Testis (tissue), 2 donors: ENCODE measurements at regions not wholly inside any gene's neighbourhood (a gene's known extent, or its start where the extent isn't known, plus 50 kb on each side); places are given as distances from the start of the nearest gene placed in this dataset.

Experiments
- DNase-seq: peaks from one replicate; pipeline ENCODE4 v3.0.0-alpha.2; 2019
- H3K27ac ChIP-seq, 2 donors: fragments of 200-600 bp; sonication (generic); one replicate each; pipeline ENCODE4 v1.5.1; 2019
- H3K27me3 ChIP-seq: fragments of 200-600 bp; sonication (generic); one replicate; pipeline ENCODE4 v1.5.1; 2019
- H3K36me3 ChIP-seq: fragments of 200-600 bp; sonication (generic); one replicate; pipeline ENCODE4 v1.5.1; 2017; ENCODE audit warnings: low read depth; ENCODE audit errors: missing control alignments
- H3K4me1 ChIP-seq: fragments of 200-600 bp; sonication (generic); one replicate; pipeline ENCODE4 v1.5.1; 2019
- H3K4me3 ChIP-seq, 2 donors: fragments of 200-600 bp; sonication (generic); one replicate each; pipeline ENCODE4 v1.5.1; 2017 to 2019
- H3K9me3 ChIP-seq: fragments of 200-600 bp; sonication (generic); one replicate; pipeline ENCODE4 v1.5.1; 2017
- CTCF ChIP-seq, 3 experiments: fragments of 450-650 bp in 2 of 3; fragments of 200-600 bp in 1 of 3; sonication (generic) in 1 of 3; IDR thresholded peaks; one replicate each; pipeline ENCODE4 v1.5.1; 2016 to 2019; ENCODE audit warnings: antibody characterized with exemption in 3 of 3, mild to moderate bottlenecking in 2 of 3, moderate library complexity in 1 of 3
- POLR2A ChIP-seq: fragments of 450-650 bp; IDR thresholded peaks from one replicate; pipeline ENCODE4 v1.6.1; 2017; ENCODE audit warnings: antibody characterized with exemption, mild to moderate bottlenecking, moderate library complexity
- WGBS, 2 donors: methylation state at CpG; one replicate each; pipeline ENCODE4 v1.1.5; 2018; 5-methylcytosine and 5-hydroxymethylcytosine counted together
- intact Hi-C: fragments of 100-400 bp; cut with DNase I; formaldehyde crosslinking; loops from one replicate; pipeline ENCODE4 v1.15.1; 2023; ENCODE audit warnings: low total_unique reads

GRCh38 chr22:48173773-48174160 is 1411.3 kb downstream of the TBC1D22A start:
- no peaks in the 10 kb centered on the region for H3K36me3 ChIP-seq
- WGBS, 2 donors, result 77 to 86% methylated on average over 7 of the region's 7 CpGs

GRCh38 chr22:48173061-48173772 is 1410.8 kb downstream of the TBC1D22A start:
- no peak overlapping the region for H3K4me3 ChIP-seq
- no peaks in the 10 kb centered on the region for H3K4me1 ChIP-seq
- DNase-seq, result no peak
- WGBS, 2 donors, result 88 to 90% methylated on average over 19 of the region's 19 CpGs
- no peak for TF ChIP-seq POLR2A
- no peak for TF ChIP-seq CTCF (IDR thresholded peaks at IDR 0.05)
- no peak overlapping the region for H3K27ac ChIP-seq
- H3K9me3 ChIP-seq, result no peaks in the 10 kb centered on the region
- H3K36me3 ChIP-seq, result no peaks in the 10 kb centered on the region
- intact Hi-C loops, result no loop called here
- H3K27me3 ChIP-seq, result no peaks in the 10 kb centered on the region

More at GRCh38 chr22:48173773-48174160, 1411.3 kb downstream of the TBC1D22A start:
- Histone ChIP-seq H3K27ac (no peak overlapping the region), H3K9me3 (no peaks in the 10 kb centered on the region), H3K27me3 (no peaks in the 10 kb centered on the region), H3K4me1 (no peaks in the 10 kb centered on the region), H3K4me3 (no peak overlapping the region)
- intact Hi-C loops, result no loop called here
- TF ChIP-seq CTCF (IDR thresholded peaks at IDR 0.05) (no peak), POLR2A (no peak)
- no peak for DNase-seq

GRCh38 chr22:48171271-48171691 is 1408.8 kb downstream of the TBC1D22A start:
- no peaks in the 10 kb centered on the region for H3K4me1 ChIP-seq
- TF ChIP-seq POLR2A (no peak), CTCF (IDR thresholded peaks at IDR 0.05) (no peak)
- intact Hi-C loops, result no loop called here

GRCh38 chr22:48169227-48169626 is 1406.8 kb downstream of the TBC1D22A start:
- Histone ChIP-seq H3K27ac (no peak overlapping the region), H3K27me3 (no peaks in the 10 kb centered on the region), H3K36me3 (no peaks in the 10 kb centered on the region), H3K9me3 (no peaks in the 10 kb centered on the region), H3K4me1 (no peaks in the 10 kb centered on the region), H3K4me3 (no peak overlapping the region)
- DNase-seq, result no peak
- intact Hi-C loops, result no loop called here
- TF ChIP-seq POLR2A, result no peak
- TF ChIP-seq CTCF (IDR thresholded peaks at IDR 0.05), result no peak
- WGBS, 2 donors, result 62 to 79% methylated on average over 4 of the region's 4 CpGs

More at GRCh38 chr22:48171271-48171691, 1408.8 kb downstream of the TBC1D22A start:
- no peak overlapping the region for H3K4me3 ChIP-seq
- no peak for DNase-seq
- no peaks in the 10 kb centered on the region for H3K36me3 ChIP-seq
- no peak overlapping the region for H3K27ac ChIP-seq
- H3K9me3 ChIP-seq, result no peaks in the 10 kb centered on the region
- no peaks in the 10 kb centered on the region for H3K27me3 ChIP-seq
- WGBS, 2 donors, result 65 to 73% methylated on average over 4 to 7 of the region's 7 CpGs

- H3K27ac ChIP-seq, result no peak overlapping the region
- WGBS, 2 donors, result 47 to 48% methylated on average over 6 of the region's 6 CpGs
- no peaks in the 10 kb centered on the region for H3K4me1 ChIP-seq
- intact Hi-C loops, result no loop called here
- TF ChIP-seq CTCF (IDR thresholded peaks at IDR 0.05) (no peak), POLR2A (no peak)
- H3K27me3 ChIP-seq, result no peaks in the 10 kb centered on the region
- H3K4me3 ChIP-seq, result no peak overlapping the region
- no peak for DNase-seq
- H3K36me3 ChIP-seq, result no peaks in the 10 kb centered on the region
- no peaks in the 10 kb centered on the region for H3K9me3 ChIP-seq
Measured at GRCh38 chr22:48167238-48167637, 1404.8 kb downstream of the TBC1D22A start.
